ENCODE measurements at regions not wholly inside any gene's neighbourhood (a gene's known extent, or its start where the extent isn't known, plus 50 kb on each side); places are given as distances from the start of the nearest gene placed in this dataset.
"Not testable (repeated sequence)": the region's sequence is repeated elsewhere in the genome, so short reads cannot be mapped to it uniquely, and the experiment has no call there.

DNA sequence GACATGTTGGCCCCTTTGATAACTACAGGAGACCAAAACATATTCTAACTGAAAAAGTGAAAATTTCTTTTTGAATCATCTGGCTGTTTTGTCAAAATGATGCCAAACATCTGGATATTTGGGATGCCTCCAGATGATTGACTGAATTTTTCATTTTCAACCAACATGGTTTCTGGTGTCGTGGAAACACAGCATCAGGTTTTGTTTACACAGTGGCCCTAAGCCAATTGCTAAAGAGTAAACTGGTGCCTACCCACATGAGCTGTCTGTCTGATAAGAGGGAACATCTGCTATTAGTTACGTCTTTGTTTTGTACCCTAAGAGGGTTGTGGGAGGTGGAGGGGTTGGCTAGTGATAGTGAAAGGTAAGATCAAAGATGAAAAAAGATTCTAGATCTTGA lies 204.8 kb downstream of the KCNK2 start:
- no peak for DNase-seq

DNA sequence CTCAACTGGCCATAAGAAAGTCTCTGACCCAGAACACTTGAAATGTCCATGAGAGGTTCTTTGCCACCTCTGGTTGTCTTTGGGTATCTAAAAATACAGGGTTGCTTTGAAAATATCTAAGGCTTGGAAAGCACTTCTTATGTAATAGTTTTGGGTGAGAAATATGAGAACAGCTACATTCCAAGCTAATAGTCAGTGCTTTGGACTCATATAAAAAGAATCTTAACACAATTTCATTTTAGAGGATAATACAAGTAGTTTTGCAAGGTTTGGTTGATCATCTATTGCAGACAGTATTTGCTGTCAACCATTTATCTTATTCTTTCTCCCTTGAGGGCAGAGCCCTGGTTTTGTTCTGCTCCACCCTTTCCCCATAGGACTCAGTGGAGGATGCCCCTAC lies 207.5 kb downstream of the KCNK2 start:
- DNase-seq: no peak

DNA sequence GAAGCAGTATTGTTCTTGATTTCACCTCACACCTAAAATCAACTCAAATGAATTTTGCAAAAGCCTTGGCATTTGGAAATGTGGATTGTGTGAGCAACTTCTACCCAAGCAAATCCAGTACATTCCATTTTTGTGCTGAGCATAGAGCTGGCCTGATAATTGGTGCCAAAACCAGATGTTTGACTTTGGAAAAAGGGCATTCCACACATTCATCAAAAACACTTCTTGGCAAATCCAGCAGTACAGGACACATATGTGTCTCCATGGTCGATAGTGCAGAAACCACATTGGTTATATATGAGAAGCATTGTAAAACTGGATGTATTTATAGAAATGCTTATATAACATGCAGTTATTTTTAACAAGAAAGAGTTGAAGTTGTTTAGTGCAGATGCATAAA lies 210.4 kb downstream of the KCNK2 start:
- DNase-seq: no peak

DNA sequence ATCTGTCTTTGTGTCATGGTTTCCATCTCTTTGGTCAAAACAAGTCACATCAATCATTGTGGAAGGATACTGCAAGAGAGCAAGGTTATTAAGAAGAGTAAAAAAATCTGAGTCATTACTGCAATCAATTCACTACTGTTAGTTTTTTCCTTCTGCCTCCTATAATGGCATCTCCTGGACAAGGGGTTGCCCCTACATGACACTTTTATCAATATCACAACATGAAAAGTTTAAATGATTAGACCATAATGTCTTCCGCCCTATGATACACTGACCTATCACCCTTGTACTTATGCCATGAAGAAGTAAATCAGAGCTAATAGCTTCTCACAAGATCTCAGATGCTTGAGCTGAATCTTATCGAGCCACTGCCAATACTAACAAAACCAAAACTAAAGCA lies 223.9 kb downstream of the KCNK2 start:
- no peak for DNase-seq

DNA sequence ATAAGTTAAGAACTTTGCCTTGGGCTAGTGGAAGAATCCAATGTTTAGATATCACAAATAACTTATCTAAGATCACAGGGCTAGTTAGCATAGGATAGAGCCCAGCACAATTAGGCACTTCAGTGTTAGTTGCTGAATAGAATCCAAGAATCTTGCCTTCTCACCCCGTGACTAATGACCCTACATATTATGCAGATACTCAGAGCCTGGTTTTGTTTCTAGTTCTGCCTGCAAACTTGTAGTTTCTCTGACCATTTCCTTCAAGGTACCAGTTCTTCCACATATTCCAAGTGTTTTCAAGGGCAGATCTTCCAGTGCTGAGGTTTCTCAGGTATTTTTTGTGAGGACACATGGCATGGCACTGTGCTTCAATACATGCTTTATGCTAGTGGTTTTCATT lies 239.3 kb downstream of the KCNK2 start:
- no peak for DNase-seq

DNA sequence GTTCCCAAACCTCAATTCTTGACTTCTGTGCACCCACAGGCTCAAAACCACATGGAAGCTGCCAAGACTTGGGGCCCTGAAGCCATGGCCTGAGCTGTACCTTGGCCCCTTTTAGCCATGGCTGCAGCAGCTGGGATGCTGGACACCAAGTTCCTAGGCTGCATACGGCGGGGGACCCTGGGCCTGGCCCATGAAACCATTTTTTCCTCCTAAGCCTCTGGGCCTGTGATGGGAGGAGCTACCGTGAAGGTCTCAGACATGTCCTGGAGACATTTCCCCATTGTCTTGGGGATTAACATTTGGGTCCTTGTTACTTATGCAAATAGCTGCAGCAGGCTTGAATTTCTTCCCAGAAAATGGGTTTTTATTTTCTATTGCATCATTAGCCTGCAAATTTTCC lies 241.5 kb downstream of the KCNK2 start:
- DNase-seq: not testable (repeated sequence)

DNA sequence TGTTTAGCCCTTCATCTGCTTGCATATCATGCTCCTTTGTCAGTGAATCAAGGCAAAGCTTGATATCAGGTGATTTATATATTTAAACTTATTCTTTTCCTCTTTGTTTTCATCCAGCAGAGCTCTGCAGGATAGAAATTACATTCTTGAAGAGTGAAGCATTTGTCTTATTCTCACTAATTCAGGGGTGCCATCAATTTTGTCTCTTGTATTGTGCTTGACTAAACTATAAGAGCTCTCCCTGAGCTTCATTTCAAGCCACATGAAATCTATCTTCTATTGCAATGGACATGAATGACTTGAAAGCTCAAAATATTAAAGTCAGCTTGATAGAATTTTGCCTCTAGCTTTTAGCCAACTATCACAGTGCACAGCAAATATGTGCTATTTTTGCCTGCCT lies 236.7 kb upstream of the KCTD3 start:
- no peak for DNase-seq

DNA sequence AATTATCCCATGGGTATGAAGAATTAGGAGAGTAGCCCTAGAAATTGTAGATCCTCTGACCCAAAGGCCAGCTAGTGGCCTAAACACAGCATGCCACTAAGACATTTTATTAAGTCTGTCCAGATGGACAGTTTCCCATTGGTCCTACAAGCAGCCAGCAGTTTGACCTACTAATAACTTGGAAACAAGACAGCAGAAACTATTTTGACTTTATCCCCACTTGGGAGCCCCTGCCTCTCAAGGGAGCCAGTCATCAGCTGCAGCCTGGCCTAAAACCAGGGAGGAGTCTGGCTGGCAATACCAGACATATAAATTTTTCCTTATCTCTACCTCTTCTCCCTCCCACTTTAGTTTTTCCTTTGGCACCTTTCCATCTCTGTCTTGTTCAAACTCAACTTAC lies 222.6 kb upstream of the KCTD3 start:
- DNase-seq: no peak

DNA sequence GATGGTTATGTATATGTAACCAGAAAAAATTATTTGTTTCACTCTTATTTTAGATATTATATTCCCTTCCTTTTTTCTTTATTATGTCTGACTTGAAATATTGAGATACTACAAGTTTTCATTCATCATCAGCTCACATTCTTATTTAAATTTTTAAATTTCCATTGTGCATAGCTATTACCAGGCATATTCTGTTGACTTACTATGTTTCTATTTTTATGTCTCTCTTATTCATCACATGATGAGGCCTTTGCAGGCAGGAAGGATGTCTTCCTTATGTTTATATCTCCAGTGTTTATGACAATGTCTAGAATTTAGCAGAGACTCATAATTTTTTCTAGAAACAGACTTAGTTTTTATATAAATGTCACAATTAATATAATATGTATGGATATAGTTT lies 221.9 kb upstream of the KCTD3 start:
- no peak for DNase-seq

DNA sequence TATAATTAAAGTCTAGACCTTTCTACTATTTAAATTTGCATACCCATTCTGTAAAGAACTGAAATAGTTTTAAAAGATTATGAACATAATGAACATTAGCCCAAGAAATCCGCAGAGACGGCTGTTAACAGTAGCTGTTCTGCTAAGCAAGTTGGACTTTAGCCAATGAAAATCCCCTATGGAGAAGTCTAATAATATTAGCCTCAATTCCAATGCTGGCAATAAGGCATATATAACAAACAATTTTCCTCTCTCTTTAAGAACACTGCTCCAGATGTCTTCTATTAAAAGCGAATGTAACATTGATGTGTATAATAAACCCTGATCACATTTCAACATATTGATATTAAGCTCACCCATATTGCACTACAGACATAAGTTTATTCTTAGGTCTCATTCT lies 221.3 kb upstream of the KCTD3 start:
- DNase-seq: no peak

DNA sequence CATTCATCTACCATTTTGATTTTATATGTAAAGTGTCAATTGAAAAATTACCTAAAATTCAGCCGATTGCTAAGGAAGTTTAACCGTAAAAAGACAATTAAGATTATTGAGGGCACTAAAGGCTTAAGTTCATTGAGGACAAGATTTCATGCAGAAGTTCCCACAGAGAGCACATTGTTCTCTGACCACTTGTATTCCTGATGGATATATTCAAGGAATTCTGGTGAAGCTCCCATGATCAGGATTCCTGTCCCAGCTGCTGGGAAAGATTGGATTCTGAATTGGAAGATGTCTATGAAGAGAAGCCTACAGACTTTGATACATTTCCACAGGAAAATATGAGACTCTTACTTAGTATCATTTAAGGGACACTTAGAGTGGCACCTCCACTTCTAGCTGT lies 209.2 kb upstream of the KCTD3 start:
- no peak for DNase-seq

DNA sequence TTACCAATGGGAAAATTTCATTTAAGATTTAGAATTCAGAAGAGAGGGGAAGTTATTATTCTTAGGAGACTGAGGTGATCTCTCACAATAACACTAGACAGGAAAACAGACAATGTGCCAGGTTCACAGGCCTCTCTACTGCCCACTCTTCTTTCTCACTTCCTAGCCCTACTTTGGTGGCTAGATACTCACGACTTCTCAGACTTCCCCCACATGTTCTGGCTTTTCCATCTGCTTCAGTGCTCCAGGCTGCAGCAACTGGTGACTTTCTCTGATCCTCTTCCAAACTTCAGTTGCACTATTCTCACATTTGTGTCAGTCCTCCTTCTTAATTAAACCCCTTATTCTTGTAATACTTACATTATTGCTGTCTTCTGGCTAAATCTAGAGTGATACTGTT lies 208.7 kb upstream of the KCTD3 start:
- peak in 7 of 58 donors; percentile 1 to 8 (median 2) for DNase-seq

DNA sequence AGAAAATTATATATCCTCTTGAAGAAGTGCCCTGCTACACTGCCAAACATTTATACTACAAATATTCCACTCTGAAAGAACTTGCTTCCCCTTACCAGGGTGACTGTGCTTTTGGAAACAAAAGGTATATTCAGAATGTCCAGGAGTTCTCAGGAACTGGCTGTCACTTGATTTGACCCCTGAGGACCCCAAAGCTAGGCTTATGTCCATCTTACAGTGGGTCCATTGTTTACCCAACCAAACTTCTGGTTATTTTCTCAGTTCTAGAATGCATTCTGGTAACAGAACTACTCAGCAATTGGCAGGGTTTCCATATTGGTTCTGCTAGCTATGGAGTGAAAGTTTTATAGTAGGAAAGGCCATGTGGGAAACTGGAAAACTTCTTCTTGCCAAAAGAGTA lies 207.1 kb upstream of the KCTD3 start:
- no peak for DNase-seq

DNA sequence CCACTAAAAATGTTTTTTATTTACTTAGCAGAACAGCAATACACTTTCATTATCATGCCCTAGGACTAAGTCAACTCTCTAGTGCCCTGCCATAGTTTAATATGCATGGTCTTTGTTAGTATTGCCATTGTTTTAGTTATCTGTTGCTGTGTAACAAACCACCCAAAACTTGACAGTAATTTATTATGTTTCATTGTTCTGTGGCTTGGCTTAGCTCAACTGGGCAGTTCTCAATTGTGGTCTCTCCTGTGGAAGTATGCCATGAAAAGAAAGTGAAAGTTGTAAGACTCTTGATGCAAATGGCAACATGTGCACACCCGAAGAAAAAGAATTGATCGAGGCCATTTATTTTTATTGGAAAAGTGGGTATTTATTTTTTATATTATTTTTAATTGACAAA lies 206.3 kb upstream of the KCTD3 start:
- DNase-seq: no peak

DNA sequence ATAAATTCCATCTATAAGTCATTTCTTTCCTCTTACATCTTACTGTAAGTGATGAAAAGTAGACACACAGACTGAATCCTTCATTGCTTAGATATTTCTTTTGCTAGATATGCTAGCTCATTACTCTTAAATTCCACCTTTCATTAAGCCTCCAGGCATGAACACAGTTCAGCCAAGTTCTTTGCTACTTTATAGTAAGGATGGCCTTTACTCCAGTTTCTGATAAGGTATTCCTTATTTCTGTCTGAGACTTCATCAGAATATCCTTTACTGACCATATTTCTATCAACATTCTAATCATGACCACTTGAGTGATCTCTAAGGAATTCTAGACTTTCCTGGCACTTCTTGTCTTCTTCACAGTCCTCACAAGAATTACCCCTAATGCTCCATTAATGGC lies 191.7 kb upstream of the KCTD3 start:
- DNase-seq: no peak

DNA sequence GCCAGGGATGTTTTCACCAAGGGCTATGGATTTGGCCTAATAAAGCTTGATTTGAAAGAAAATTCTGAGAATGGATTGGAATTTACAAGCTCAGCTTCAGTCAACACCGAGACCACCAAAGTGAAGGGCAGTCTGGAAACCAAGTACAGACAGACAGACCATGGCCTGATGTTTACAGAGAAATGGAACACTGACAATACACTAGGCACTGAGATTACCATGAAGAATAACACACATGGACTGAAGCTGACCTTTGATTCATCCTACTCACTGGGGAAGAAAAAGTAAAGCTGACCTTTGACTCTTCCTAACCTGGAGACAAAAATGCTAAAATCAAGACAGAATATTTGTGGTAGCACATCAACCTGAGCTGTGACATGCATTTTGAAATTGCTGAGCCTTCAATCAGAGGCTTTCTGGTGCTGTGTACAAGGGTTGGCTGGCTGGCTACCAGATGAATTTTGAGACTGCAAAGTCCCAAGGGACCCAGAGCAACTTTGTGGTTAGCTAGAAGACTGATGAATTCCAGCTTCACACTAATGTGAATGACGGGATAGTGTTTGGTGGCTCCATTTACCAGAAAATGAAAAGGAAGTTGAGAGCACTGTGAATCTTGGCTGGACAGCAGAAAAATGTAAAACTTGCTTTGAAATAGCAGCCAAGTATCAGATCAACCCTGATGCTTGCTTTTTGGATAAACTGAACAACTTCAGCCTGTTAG lies 190.4 kb upstream of the KCTD3 start:
- DNase-seq: no peak

DNA sequence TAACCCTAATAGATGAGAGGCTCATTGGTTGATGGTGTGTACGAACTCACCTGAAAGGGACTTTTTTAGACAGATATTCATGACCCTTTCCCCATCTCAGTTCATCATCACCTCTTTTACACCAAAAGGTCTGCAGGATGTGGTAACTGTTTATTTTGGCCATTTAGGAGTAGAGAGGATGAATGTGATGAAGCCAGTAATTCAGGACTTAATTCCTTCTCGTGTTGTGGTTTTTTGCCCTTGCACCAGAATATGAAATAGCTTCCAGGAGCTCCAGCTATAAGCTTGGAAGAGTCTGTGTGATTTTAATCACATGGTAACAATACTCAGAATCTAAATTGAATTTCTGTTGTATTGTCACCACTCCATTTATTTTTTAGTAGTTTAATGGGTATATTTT lies 189.4 kb upstream of the KCTD3 start:
- no peak for DNase-seq

DNA sequence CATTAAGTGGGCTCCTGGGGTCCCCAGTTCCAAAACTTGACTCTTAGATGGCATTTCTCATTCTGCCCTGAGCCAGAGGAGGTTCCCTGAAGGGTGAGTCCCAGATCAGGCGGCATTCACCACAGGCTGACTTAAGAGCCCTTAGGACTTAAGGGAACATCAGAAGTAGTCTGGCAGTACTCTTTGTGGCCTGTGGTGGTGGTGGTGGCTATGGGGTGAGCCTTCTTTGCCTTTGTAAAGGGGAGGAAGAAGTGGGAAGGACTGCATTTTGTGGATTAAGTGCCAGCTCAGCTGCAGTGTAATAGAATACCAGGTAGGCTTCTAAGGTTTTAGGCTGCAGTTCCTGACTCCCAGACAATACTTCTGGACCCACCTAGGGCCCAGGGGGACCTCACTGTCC lies 186.5 kb upstream of the KCTD3 start:
- no peak for DNase-seq

DNA sequence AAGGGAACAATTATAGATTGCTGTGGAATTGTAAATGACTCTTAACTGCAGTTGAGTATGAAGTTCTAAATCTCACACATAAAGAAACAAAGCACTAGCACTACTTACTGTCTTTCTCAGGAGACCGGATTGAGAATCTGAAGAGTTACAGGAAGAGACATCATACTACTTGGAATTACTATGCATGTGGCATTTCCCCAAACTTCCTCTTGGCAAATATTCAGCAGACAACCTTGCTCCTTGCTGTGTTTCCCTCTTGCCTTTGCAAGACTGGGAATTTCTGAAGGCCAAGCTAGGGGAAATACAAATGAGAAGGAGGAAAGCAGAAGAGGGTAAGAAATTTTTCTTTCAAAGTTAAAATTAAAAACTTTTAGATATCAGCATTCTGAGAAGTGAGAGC lies 173.6 kb upstream of the KCTD3 start:
- no peak for DNase-seq

DNA sequence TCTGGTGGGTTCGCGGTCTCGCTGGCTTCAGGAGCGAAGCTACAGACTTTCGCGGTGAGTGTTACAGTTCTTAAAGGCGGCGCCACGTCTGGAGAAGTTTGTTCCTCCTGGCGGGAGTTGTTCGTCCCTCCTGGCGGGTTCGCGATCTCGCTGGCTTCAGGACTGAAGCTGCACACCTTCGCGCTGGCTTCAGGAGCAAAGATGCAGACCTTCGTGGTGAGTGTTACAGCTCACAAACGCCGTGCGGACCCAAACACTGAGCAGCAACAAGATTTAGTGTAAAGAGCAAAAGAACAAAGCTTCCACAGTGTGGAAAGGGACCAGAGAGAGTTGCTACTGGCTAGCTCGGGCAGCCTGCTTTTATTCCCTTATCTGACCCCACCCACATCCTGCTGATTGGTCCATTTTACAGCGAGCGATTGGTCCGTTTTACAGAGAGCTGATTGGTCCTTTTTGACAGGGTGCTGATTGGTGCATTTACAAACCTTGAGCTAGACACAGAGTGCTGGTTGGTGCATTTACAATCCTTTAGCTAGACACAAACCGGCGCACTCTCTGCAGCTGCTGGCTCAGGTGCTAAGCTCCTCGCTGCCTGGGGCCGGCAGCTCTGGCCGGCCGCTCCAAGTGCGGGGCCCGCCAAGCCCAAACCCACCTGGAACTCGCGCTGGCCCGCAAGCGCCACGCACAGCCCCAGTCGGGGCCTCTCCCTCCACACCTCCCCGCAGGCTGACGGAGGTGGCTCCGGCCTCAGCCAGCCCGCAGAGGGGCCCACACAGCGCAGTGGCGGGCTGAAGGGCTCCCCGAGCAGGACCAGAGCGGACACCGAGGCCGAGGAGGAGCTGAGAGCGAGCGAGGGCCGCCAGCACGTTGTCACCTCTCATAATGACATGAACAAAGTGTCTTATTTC lies 172.8 kb upstream of the KCTD3 start:
- no peak for DNase-seq

DNA sequence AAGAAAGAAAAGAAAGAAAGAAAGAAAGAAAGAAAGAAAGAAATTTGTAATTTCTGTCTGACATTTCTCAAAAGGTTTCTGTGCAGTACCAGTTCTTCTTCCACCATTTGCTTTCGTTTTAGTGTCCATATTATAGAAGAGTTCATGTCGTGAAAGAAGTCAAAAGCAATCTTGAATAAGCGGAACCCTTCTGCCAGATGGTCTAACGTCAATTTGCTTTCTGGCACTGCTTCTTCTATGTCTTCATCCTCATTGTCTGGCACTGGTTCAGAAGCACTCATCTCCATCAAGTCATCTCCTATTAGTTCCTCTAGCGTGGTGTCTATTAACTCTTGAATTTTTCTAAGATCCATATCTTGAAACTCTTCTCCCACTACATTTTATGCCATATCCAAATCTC lies 170.0 kb upstream of the KCTD3 start:
- no peak for DNase-seq

DNA sequence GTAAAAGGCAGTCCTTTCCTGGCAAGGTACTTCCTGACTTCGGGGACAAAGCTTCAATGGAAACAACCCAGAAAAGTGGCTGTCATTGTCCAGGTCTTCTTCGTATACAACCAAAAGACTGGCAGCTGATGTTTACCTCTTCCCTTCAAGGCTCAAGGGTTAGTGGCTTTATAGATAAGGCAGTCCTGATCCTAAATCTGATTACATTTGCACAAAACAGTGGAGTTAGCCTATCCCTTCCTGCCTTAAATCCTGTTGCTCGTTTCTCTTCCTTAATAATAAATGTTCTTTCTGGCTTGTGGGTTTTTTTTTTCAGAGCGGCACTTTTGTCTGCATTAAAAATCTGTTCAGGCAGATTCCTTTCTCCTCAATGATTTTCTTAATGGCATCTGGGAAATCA lies 169.3 kb upstream of the KCTD3 start:
- DNase-seq: no peak

DNA sequence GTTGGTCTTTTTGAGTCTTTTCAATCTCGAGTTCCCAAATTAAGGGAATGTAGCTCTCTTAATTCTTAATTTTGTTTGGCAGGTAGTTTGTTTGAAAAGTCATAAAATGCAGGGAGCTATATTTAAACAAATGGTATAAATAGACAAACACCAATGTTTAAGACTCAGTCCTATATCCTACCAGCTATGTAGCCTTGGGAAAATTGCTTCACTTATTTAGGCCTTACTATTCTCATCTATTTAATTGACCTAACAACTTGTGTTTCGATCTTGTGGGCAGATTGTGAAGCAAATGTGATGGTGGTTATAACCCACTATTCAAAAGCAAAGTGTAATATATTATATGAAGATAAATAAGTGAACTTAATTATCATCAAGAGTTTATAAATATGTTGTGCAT lies 167.3 kb upstream of the KCTD3 start:
- no peak for DNase-seq
